Body of pancreas (tissue), 4 donors: ENCODE measurements at regions not wholly inside any gene's neighbourhood (a gene's known extent, or its start where the extent isn't known, plus 50 kb on each side); places are given as distances from the start of the nearest gene placed in this dataset.

Source experiments
- CTCF ChIP-seq, 7 experiments: fragments of 450-650 bp in 4 of 7; fragments of 200-600 bp in 3 of 7; sonication (generic) in 3 of 7; IDR thresholded peaks; one replicate each; pipeline ENCODE4 v1.5.1; 2016 to 2019; ENCODE audit warnings: antibody characterized with exemption in 7 of 7
- POLR2A ChIP-seq, 3 donors: fragments of 450-650 bp; IDR thresholded peaks; one replicate each; pipeline ENCODE4 v1.6.1; 2016; ENCODE audit warnings: antibody characterized with exemption in 3 of 3, mild to moderate bottlenecking in 2 of 3

- TF ChIP-seq CTCF (IDR thresholded peaks at IDR 0.05) = no peak
- TF ChIP-seq POLR2A (IDR thresholded peaks at IDR 0.05) = no peak
Measured at GRCh38 chr5:73256862-73257261, 83.9 kb downstream of the TMEM174 start.
